ENCODE measurements at regions not wholly inside any gene's neighbourhood (a gene's known extent, or its start where the extent isn't known, plus 50 kb on each side); places are given as distances from the start of the nearest gene placed in this dataset.

- TF ChIP-seq CTCF (IDR thresholded peaks at IDR 0.05; ENCODE audit: insufficient read depth, low read depth, low read length) (no peak), EZH2 (IDR thresholded peaks at IDR 0.05; ENCODE audit: insufficient read depth, low read length) (no peak)
These were observed 233.6 kb downstream of the SH2D4B start for GRCh38 chr10:80771285-80771684.

Measured in astrocyte (in vitro differentiated cells and primary cell).